ENCODE measurements at regions not wholly inside any gene's neighbourhood (a gene's known extent, or its start where the extent isn't known, plus 50 kb on each side); places are given as distances from the start of the nearest gene placed in this dataset.

- no peak for DNase-seq
- Mint-ChIP-seq H3K27ac (ENCODE audit: unreplicated experiment) (no peak overlapping the region), H3K36me3 (ENCODE audit: insufficient read depth, unreplicated experiment) (no peaks in the 10 kb centered on the region), H3K27me3 (ENCODE audit: insufficient read depth, unreplicated experiment) (no peaks in the 10 kb centered on the region), H3K9me3 (ENCODE audit: unreplicated experiment) (no peaks in the 10 kb centered on the region), H3K4me1 (ENCODE audit: low read depth, unreplicated experiment) (no peaks in the 10 kb centered on the region), H3K4me3 (ENCODE audit: unreplicated experiment) (no peak overlapping the region)
- Histone ChIP-seq H3K27me3 (replicated peaks; ENCODE audit: control insufficient read depth, insufficient read depth, low read length) (no peaks in the 10 kb centered on the region), H3K36me3 (ENCODE audit: control insufficient read depth, insufficient read depth, low read length) (no peaks in the 10 kb centered on the region), H3K4me3 (ENCODE audit: low read depth, low read length) (no peak overlapping the region), H3K4me1 (no peaks in the 10 kb centered on the region), H3K9me3 (no peaks in the 10 kb centered on the region)
- intact Hi-C loops (cut with micrococcal nuclease; ENCODE audit: unreplicated experiment) = no loop called here
- ChIA-PET CTCF (no interaction called here), POLR2A (no interaction called here)
- TF ChIP-seq CTCF (IDR thresholded peaks at IDR 0.05; ENCODE audit: insufficient read depth in 1 of 2, low read depth in 1 of 2, low read length in 1 of 2, severe bottlenecking in 1 of 2, unreplicated experiment in 1 of 2) = no peak
- BruUV-seq (replicated peaks) = no TSS peak
Measured at GRCh38 chr1:104182251-104182650, 432.6 kb downstream of the AMY1C start.

- Histone ChIP-seq H3K27me3 (replicated peaks; ENCODE audit: control insufficient read depth, insufficient read depth, low read length) (no peaks in the 10 kb centered on the region), H3K36me3 (ENCODE audit: control insufficient read depth, insufficient read depth, low read length) (no peaks in the 10 kb centered on the region), H3K4me1 (no peaks in the 10 kb centered on the region), H3K4me3 (ENCODE audit: low read depth, low read length) (no peak overlapping the region), H3K9me3 (no peaks in the 10 kb centered on the region)
- TF ChIP-seq CTCF (IDR thresholded peaks at IDR 0.05; ENCODE audit: insufficient read depth in 1 of 2, low read depth in 1 of 2, low read length in 1 of 2, severe bottlenecking in 1 of 2, unreplicated experiment in 1 of 2) = no peak
- intact Hi-C loops (cut with micrococcal nuclease; ENCODE audit: unreplicated experiment) = no loop called here
- BruUV-seq (replicated peaks) = no TSS peak
- no peak for DNase-seq
- H3K36me3 Mint-ChIP-seq (ENCODE audit: insufficient read depth, unreplicated experiment) = no peaks in the 10 kb centered on the region
- no peaks in the 10 kb centered on the region for H3K27me3 Mint-ChIP-seq (ENCODE audit: insufficient read depth, unreplicated experiment)
- no peaks in the 10 kb centered on the region for H3K9me3 Mint-ChIP-seq (ENCODE audit: unreplicated experiment)
- H3K4me3 Mint-ChIP-seq (ENCODE audit: unreplicated experiment) = no peak overlapping the region
- ChIA-PET POLR2A (no interaction called here), CTCF (no interaction called here)
- H3K27ac Mint-ChIP-seq (ENCODE audit: unreplicated experiment) = no peak overlapping the region
- no peaks in the 10 kb centered on the region for H3K4me1 Mint-ChIP-seq (ENCODE audit: low read depth, unreplicated experiment)
Measured at GRCh38 chr1:104189207-104189606, 439.5 kb downstream of the AMY1C start.

- Mint-ChIP-seq H3K9me3 (ENCODE audit: unreplicated experiment) (no peaks in the 10 kb centered on the region), H3K27ac (ENCODE audit: unreplicated experiment) (no peak overlapping the region), H3K4me1 (ENCODE audit: low read depth, unreplicated experiment) (no peaks in the 10 kb centered on the region), H3K4me3 (ENCODE audit: unreplicated experiment) (no peak overlapping the region), H3K27me3 (ENCODE audit: insufficient read depth, unreplicated experiment) (no peaks in the 10 kb centered on the region), H3K36me3 (ENCODE audit: insufficient read depth, unreplicated experiment) (no peaks in the 10 kb centered on the region)
- Histone ChIP-seq H3K4me1 (no peaks in the 10 kb centered on the region), H3K9me3 (no peaks in the 10 kb centered on the region), H3K36me3 (ENCODE audit: control insufficient read depth, insufficient read depth, low read length) (no peaks in the 10 kb centered on the region), H3K27me3 (replicated peaks; ENCODE audit: control insufficient read depth, insufficient read depth, low read length) (no peaks in the 10 kb centered on the region), H3K4me3 (ENCODE audit: low read depth, low read length) (no peak overlapping the region)
- POLR2A ChIA-PET = no interaction called here
- CTCF ChIA-PET = no interaction called here
- BruUV-seq (replicated peaks) = no TSS peak
- intact Hi-C loops (cut with micrococcal nuclease; ENCODE audit: unreplicated experiment) = no loop called here
- no peak for TF ChIP-seq CTCF (IDR thresholded peaks at IDR 0.05; ENCODE audit: insufficient read depth in 1 of 2, low read depth in 1 of 2, low read length in 1 of 2, severe bottlenecking in 1 of 2, unreplicated experiment in 1 of 2)
- DNase-seq = no peak
Measured at GRCh38 chr1:104190821-104191220, 441.1 kb downstream of the AMY1C start.
